ENCODE measurements at regions not wholly inside any gene's neighbourhood (a gene's known extent, or its start where the extent isn't known, plus 50 kb on each side); places are given as distances from the start of the nearest gene placed in this dataset.

DNA sequence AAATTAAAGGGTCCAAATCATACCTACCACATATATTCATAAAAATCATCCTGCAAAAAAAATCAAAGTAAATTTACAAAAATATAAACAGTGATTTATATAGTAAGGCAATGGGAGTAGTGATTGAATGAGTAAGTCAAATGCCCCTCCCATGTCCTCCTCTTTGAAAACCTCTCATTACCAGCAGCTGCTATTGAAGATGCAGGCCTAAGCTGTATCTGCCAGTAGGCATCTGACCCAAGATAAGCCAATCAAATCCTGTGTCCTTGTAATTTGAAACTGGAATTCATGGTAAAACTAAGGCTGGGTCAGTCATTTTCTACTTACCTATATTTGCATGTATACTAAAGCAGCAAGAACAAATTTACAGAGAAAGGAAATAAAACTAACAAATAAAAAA, 60.4 kb upstream of the POU1F1 start:
- H3K27me3 Mint-ChIP-seq = no peaks in the 10 kb centered on the region
- no peaks in the 10 kb centered on the region for H3K4me1 Mint-ChIP-seq
- no peak for ATAC-seq
- H3K27ac Mint-ChIP-seq = no peak overlapping the region
- no peak overlapping the region for H3K4me3 Mint-ChIP-seq
- H3K9me3 Mint-ChIP-seq = peaks cover 2% of the 10 kb centered on the region
- no peaks in the 10 kb centered on the region for H3K36me3 Mint-ChIP-seq

GRCh38 chr3:87335931-87336330, 59.5 kb upstream of the POU1F1 start:
- Mint-ChIP-seq H3K9me3 (no peaks in the 10 kb centered on the region), H3K27me3 (no peaks in the 10 kb centered on the region), H3K4me1 (no peaks in the 10 kb centered on the region), H3K4me3 (no peak overlapping the region), H3K27ac (no peak overlapping the region), H3K36me3 (no peaks in the 10 kb centered on the region)
- no peak for ATAC-seq

GRCh38 chr3:87333393-87333892, 57.1 kb upstream of the POU1F1 start:
- no peaks in the 10 kb centered on the region for H3K36me3 Mint-ChIP-seq
- H3K9me3 Mint-ChIP-seq = no peaks in the 10 kb centered on the region
- no peak overlapping the region for H3K4me3 Mint-ChIP-seq
- no peaks in the 10 kb centered on the region for H3K27me3 Mint-ChIP-seq
- no peaks in the 10 kb centered on the region for H3K4me1 Mint-ChIP-seq
- ATAC-seq = no peak
- no peak overlapping the region for H3K27ac Mint-ChIP-seq

DNA sequence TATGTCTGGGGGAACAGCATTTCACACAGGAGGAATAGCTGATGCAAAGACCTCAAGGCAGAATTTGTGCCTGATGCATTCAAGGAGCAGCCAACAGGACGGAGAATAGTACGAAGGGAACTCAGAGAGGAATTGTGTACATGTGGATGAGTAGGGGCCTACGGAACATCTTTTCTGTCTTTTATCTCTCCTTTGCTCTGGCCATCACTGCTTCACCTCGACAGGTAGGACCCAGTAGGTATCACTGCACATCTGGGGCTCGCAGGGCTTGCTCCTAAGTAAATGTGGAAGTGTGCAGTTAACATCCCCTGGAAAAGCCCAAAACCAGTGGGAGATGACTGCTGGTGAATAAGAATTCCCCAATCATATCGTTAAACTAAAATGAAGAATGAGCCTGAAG, 56.4 kb upstream of the POU1F1 start:
- no peak for ATAC-seq
- Mint-ChIP-seq H3K4me1 (no peaks in the 10 kb centered on the region), H3K9me3 (no peaks in the 10 kb centered on the region), H3K27me3 (no peaks in the 10 kb centered on the region), H3K36me3 (no peaks in the 10 kb centered on the region), H3K4me3 (no peak overlapping the region), H3K27ac (no peak overlapping the region)

DNA sequence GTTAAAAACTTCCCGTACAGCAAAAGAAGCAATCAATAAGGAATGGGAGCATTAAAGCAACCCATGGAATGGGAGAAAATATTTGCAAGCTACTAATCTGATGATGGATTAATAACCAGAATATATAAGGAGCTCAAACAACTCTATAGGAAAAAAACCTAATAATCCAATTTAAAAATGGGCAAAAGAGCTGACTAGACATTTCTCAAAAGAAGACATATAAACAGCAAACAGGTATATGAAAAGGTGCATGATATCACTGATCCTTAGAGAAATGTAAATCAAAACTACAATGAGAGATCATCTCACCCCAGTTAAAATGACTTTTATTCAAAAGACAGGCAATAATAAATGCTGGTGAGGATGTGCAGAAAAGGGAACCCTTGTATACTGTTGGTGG, 52.7 kb upstream of the POU1F1 start:
- Mint-ChIP-seq H3K4me3 (no peak overlapping the region), H3K27ac (no peak overlapping the region), H3K9me3 (peaks cover 3% of the 10 kb centered on the region), H3K36me3 (no peaks in the 10 kb centered on the region), H3K27me3 (peaks cover 20% of the 10 kb centered on the region), H3K4me1 (no peaks in the 10 kb centered on the region)
- no peak for ATAC-seq
